ENCODE measurements at regions not wholly inside any gene's neighbourhood (a gene's known extent, or its start where the extent isn't known, plus 50 kb on each side); places are given as distances from the start of the nearest gene placed in this dataset.
A peak's percentile ranks its signal among the peaks of the same experiment; 100 is the strongest.

GRCh38 chr2:12417786-12418185 lies 298.9 kb upstream of the TRIB2 start:
- peaks cover 0 to 4% (median 1%) of the 10 kb centered on the region in 4 experiments for H3K4me1 ChIP-seq (ENCODE audit: control extremely low read depth in 1 of 4, control insufficient read depth in 4 of 4, insufficient read depth in 4 of 4, low read length in 3 of 4)
- no peak for DNase-seq
- no peak overlapping the region for H3K27ac ChIP-seq (ENCODE audit: insufficient read depth in 1 of 2, low read depth in 1 of 2, low read length in 2 of 2, poor library complexity in 1 of 2, severe bottlenecking in 2 of 2)
- no peak overlapping the region for H3K4me3 ChIP-seq (ENCODE audit: control insufficient read depth in 1 of 7, extremely low read depth in 1 of 7, insufficient read depth in 4 of 7, low read depth in 2 of 7, low read length in 6 of 7)
- POLR2A ChIA-PET = no interaction called here
- CTCF ChIA-PET = no interaction called here
- H3K27me3 ChIP-seq (replicated peaks in 2 of 5; ENCODE audit: control insufficient read depth in 4 of 5, insufficient read depth in 5 of 5, low read length in 4 of 5) = no peaks in the 10 kb centered on the region
- WGBS (ENCODE audit: insufficient coverage) = 87% methylated on average over 5 of the region's 6 CpGs
- H3K9me3 ChIP-seq (ENCODE audit: control extremely low read depth in 1 of 5, control insufficient read depth in 4 of 5, insufficient read depth in 2 of 5, low read depth in 1 of 5, low read length in 4 of 5) = no peaks in the 10 kb centered on the region
- H3K36me3 ChIP-seq (ENCODE audit: control insufficient read depth in 4 of 4, insufficient read depth in 4 of 4, low read length in 3 of 4) = no peaks in the 10 kb centered on the region

GRCh38 chr2:12419803-12420202 lies 296.9 kb upstream of the TRIB2 start:
- no peaks in the 10 kb centered on the region for H3K9me3 ChIP-seq (ENCODE audit: control extremely low read depth in 1 of 5, control insufficient read depth in 4 of 5, insufficient read depth in 2 of 5, low read depth in 1 of 5, low read length in 4 of 5)
- CTCF ChIA-PET = interaction anchor here (1.0 to 1.2 kb wide), 3 partner anchors 10 to 82 kb away, joined by 3 to 4 read pairs (median 3); no protein-coding TSS in a partner anchor
- no peak overlapping the region for H3K27ac ChIP-seq (ENCODE audit: insufficient read depth in 1 of 2, low read depth in 1 of 2, low read length in 2 of 2, poor library complexity in 1 of 2, severe bottlenecking in 2 of 2)
- POLR2A ChIA-PET = no interaction called here
- no peak overlapping the region for H3K4me3 ChIP-seq (ENCODE audit: control insufficient read depth in 1 of 7, extremely low read depth in 1 of 7, insufficient read depth in 4 of 7, low read depth in 2 of 7, low read length in 6 of 7)
- 100% methylated on average over 1 of the region's 3 CpGs for WGBS (ENCODE audit: insufficient coverage)
- DNase-seq = peak in 2 of 3 donors; percentile 15 to 32
- H3K4me1 ChIP-seq (ENCODE audit: control extremely low read depth in 1 of 4, control insufficient read depth in 4 of 4, insufficient read depth in 4 of 4, low read length in 3 of 4) = peaks cover 0 to 4% (median 1%) of the 10 kb centered on the region in 4 experiments
- no peaks in the 10 kb centered on the region for H3K36me3 ChIP-seq (ENCODE audit: control insufficient read depth in 4 of 4, insufficient read depth in 4 of 4, low read length in 3 of 4)
- no peaks in the 10 kb centered on the region for H3K27me3 ChIP-seq (replicated peaks in 2 of 5; ENCODE audit: control insufficient read depth in 4 of 5, insufficient read depth in 5 of 5, low read length in 4 of 5)

GRCh38 chr2:12421046-12421445 lies 295.7 kb upstream of the TRIB2 start:
- no peak for DNase-seq
- 83% methylated on average over 2 of the region's 3 CpGs for WGBS (ENCODE audit: insufficient coverage)
- Histone ChIP-seq H3K9me3 (ENCODE audit: control extremely low read depth in 1 of 5, control insufficient read depth in 4 of 5, insufficient read depth in 2 of 5, low read depth in 1 of 5, low read length in 4 of 5) (no peaks in the 10 kb centered on the region), H3K27ac (ENCODE audit: insufficient read depth in 1 of 2, low read depth in 1 of 2, low read length in 2 of 2, poor library complexity in 1 of 2, severe bottlenecking in 2 of 2) (no peak overlapping the region), H3K4me3 (ENCODE audit: control insufficient read depth in 1 of 7, extremely low read depth in 1 of 7, insufficient read depth in 4 of 7, low read depth in 2 of 7, low read length in 6 of 7) (no peak overlapping the region), H3K4me1 (ENCODE audit: control extremely low read depth in 1 of 4, control insufficient read depth in 4 of 4, insufficient read depth in 4 of 4, low read length in 3 of 4) (peaks cover 0 to 4% (median 1%) of the 10 kb centered on the region in 4 experiments), H3K36me3 (ENCODE audit: control insufficient read depth in 4 of 4, insufficient read depth in 4 of 4, low read length in 3 of 4) (no peaks in the 10 kb centered on the region), H3K27me3 (replicated peaks in 2 of 5; ENCODE audit: control insufficient read depth in 4 of 5, insufficient read depth in 5 of 5, low read length in 4 of 5) (no peaks in the 10 kb centered on the region)
- ChIA-PET POLR2A (no interaction called here), CTCF (interaction anchor here (0.6 kb wide), 1 partner anchor 510 kb away, joined by 3 read pairs; no protein-coding TSS in a partner anchor)

GRCh38 chr2:12424219-12424618 lies 292.5 kb upstream of the TRIB2 start:
- Histone ChIP-seq H3K4me3 (ENCODE audit: control insufficient read depth in 1 of 7, extremely low read depth in 1 of 7, insufficient read depth in 4 of 7, low read depth in 2 of 7, low read length in 6 of 7) (no peak overlapping the region), H3K4me1 (ENCODE audit: control extremely low read depth in 1 of 4, control insufficient read depth in 4 of 4, insufficient read depth in 4 of 4, low read length in 3 of 4) (peaks cover 0 to 4% (median 1%) of the 10 kb centered on the region in 4 experiments), H3K27ac (ENCODE audit: insufficient read depth in 1 of 2, low read depth in 1 of 2, low read length in 2 of 2, poor library complexity in 1 of 2, severe bottlenecking in 2 of 2) (no peak overlapping the region), H3K36me3 (ENCODE audit: control insufficient read depth in 4 of 4, insufficient read depth in 4 of 4, low read length in 3 of 4) (no peaks in the 10 kb centered on the region), H3K27me3 (replicated peaks in 2 of 5; ENCODE audit: control insufficient read depth in 4 of 5, insufficient read depth in 5 of 5, low read length in 4 of 5) (no peaks in the 10 kb centered on the region), H3K9me3 (ENCODE audit: control extremely low read depth in 1 of 5, control insufficient read depth in 4 of 5, insufficient read depth in 2 of 5, low read depth in 1 of 5, low read length in 4 of 5) (no peaks in the 10 kb centered on the region)
- CTCF ChIA-PET = no interaction called here
- DNase-seq = no peak
- POLR2A ChIA-PET = no interaction called here
- WGBS (ENCODE audit: insufficient coverage) = 96% methylated on average over 2 of the region's 2 CpGs

- POLR2A ChIA-PET = no interaction called here
Measured at GRCh38 chr2:12424809-12425208, 291.9 kb upstream of the TRIB2 start.

GRCh38 chr2:12428324-12428723 lies 288.4 kb upstream of the TRIB2 start:
- no peaks in the 10 kb centered on the region for H3K9me3 ChIP-seq (ENCODE audit: control extremely low read depth in 1 of 5, control insufficient read depth in 4 of 5, insufficient read depth in 2 of 5, low read depth in 1 of 5, low read length in 4 of 5)
- POLR2A ChIA-PET = no interaction called here
- CTCF ChIA-PET = no interaction called here
- DNase-seq = no peak
- no peaks in the 10 kb centered on the region for H3K36me3 ChIP-seq (ENCODE audit: control insufficient read depth in 4 of 4, insufficient read depth in 4 of 4, low read length in 3 of 4)
- peaks cover 0 to 6% (median 5%) of the 10 kb centered on the region in 4 experiments for H3K4me1 ChIP-seq (ENCODE audit: control extremely low read depth in 1 of 4, control insufficient read depth in 4 of 4, insufficient read depth in 4 of 4, low read length in 3 of 4)
- no peak overlapping the region for H3K27ac ChIP-seq (ENCODE audit: insufficient read depth in 1 of 2, low read depth in 1 of 2, low read length in 2 of 2, poor library complexity in 1 of 2, severe bottlenecking in 2 of 2)
- no peak overlapping the region for H3K4me3 ChIP-seq (ENCODE audit: control insufficient read depth in 1 of 7, extremely low read depth in 1 of 7, insufficient read depth in 4 of 7, low read depth in 2 of 7, low read length in 6 of 7)
- no peaks in the 10 kb centered on the region for H3K27me3 ChIP-seq (replicated peaks in 2 of 5; ENCODE audit: control insufficient read depth in 4 of 5, insufficient read depth in 5 of 5, low read length in 4 of 5)
- 87% methylated on average over 3 of the region's 5 CpGs for WGBS (ENCODE audit: insufficient coverage)

More at GRCh38 chr2:12424809-12425208, 291.9 kb upstream of the TRIB2 start:
- no peak overlapping the region for H3K27ac ChIP-seq (ENCODE audit: insufficient read depth in 1 of 2, low read depth in 1 of 2, low read length in 2 of 2, poor library complexity in 1 of 2, severe bottlenecking in 2 of 2)
- CTCF ChIA-PET = no interaction called here
- peaks cover 0 to 3% (median under 1%) of the 10 kb centered on the region in 4 experiments for H3K4me1 ChIP-seq (ENCODE audit: control extremely low read depth in 1 of 4, control insufficient read depth in 4 of 4, insufficient read depth in 4 of 4, low read length in 3 of 4)
- H3K27me3 ChIP-seq (replicated peaks in 2 of 5; ENCODE audit: control insufficient read depth in 4 of 5, insufficient read depth in 5 of 5, low read length in 4 of 5) = no peaks in the 10 kb centered on the region
- H3K4me3 ChIP-seq (ENCODE audit: control insufficient read depth in 1 of 7, extremely low read depth in 1 of 7, insufficient read depth in 4 of 7, low read depth in 2 of 7, low read length in 6 of 7) = no peak overlapping the region
- no peaks in the 10 kb centered on the region for H3K36me3 ChIP-seq (ENCODE audit: control insufficient read depth in 4 of 4, insufficient read depth in 4 of 4, low read length in 3 of 4)
- no peak for DNase-seq
- no peaks in the 10 kb centered on the region for H3K9me3 ChIP-seq (ENCODE audit: control extremely low read depth in 1 of 5, control insufficient read depth in 4 of 5, insufficient read depth in 2 of 5, low read depth in 1 of 5, low read length in 4 of 5)
- WGBS (ENCODE audit: insufficient coverage) = 96% methylated on average over 3 of the region's 3 CpGs

GRCh38 chr2:12428786-12429185 lies 287.9 kb upstream of the TRIB2 start:
- Histone ChIP-seq H3K4me1 (ENCODE audit: control extremely low read depth in 1 of 4, control insufficient read depth in 4 of 4, insufficient read depth in 4 of 4, low read length in 3 of 4) (peaks cover 0 to 6% (median 5%) of the 10 kb centered on the region in 4 experiments), H3K27ac (ENCODE audit: insufficient read depth in 1 of 2, low read depth in 1 of 2, low read length in 2 of 2, poor library complexity in 1 of 2, severe bottlenecking in 2 of 2) (no peak overlapping the region), H3K9me3 (ENCODE audit: control extremely low read depth in 1 of 5, control insufficient read depth in 4 of 5, insufficient read depth in 2 of 5, low read depth in 1 of 5, low read length in 4 of 5) (no peaks in the 10 kb centered on the region), H3K4me3 (ENCODE audit: control insufficient read depth in 1 of 7, extremely low read depth in 1 of 7, insufficient read depth in 4 of 7, low read depth in 2 of 7, low read length in 6 of 7) (no peak overlapping the region), H3K36me3 (ENCODE audit: control insufficient read depth in 4 of 4, insufficient read depth in 4 of 4, low read length in 3 of 4) (no peaks in the 10 kb centered on the region), H3K27me3 (replicated peaks in 2 of 5; ENCODE audit: control insufficient read depth in 4 of 5, insufficient read depth in 5 of 5, low read length in 4 of 5) (no peaks in the 10 kb centered on the region)
- no CpG with 5 or more reads among the region's 1 CpG for WGBS (ENCODE audit: insufficient coverage)
- no peak for DNase-seq
- POLR2A ChIA-PET = no interaction called here
- CTCF ChIA-PET = no interaction called here

Data from common myeloid progenitor, CD34-positive (primary cell).